ENCODE measurements at regions not wholly inside any gene's neighbourhood (a gene's known extent, or its start where the extent isn't known, plus 50 kb on each side); places are given as distances from the start of the nearest gene placed in this dataset.

DNA sequence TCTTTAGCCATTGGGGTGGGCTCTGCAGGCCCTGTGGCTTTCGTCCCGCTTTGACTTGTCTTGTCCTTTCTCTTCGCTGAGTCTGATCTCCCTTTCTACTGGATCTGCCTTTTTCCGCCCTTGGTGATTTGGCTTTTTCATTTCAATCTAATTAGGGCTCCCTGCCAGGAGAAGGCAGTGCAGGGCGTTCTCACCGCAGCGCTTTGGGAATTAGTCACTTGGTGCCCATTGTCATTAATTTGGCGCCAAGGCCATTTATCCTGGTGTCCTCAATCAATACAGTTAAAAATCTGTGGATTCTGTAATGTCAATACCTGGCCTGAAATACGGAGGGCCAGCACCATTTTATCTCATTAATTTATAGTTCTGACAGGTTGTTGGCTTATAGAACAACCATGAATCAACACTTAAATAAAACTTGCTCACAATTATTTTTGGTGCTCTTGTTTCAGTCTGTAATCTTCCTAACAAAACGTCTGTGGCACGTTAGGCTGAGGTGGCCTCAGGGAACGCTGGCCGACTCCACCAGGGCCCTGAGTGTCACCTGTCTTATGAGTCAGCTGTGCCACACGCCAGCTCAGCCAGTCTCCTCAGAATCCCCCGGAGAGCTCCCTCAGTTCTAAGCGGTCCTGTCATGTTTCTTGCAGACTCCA, 115.7 kb downstream of the BEGAIN start:
- Histone ChIP-seq H3K4me2 (ENCODE audit: insufficient read depth, low read length) (no peak overlapping the region), H3K79me2 (ENCODE audit: control insufficient read depth, insufficient read depth, low read length) (no peaks in the 10 kb centered on the region), H3K4me3 (no peak overlapping the region), H3K9me3 (replicated peaks; ENCODE audit: control insufficient read depth, insufficient read depth, low read depth, low read length) (no peaks in the 10 kb centered on the region), H3K4me1 (replicated peaks in 1 of 2; ENCODE audit: control insufficient read depth in 2 of 2, insufficient read depth in 2 of 2, low read length in 2 of 2) (no peaks in the 10 kb centered on the region; a peak in 1 of 5 replicates), H3K36me3 (ENCODE audit: control insufficient read depth, insufficient read depth, low read length) (no peaks in the 10 kb centered on the region), H2AFZ (ENCODE audit: low read depth, low read length) (no peak overlapping the region), H3K9me1 (ENCODE audit: control insufficient read depth, insufficient read depth, low read length) (no peaks in the 10 kb centered on the region), H3K9ac (ENCODE audit: insufficient read depth in 1 of 2, low read depth in 2 of 2, low read length in 2 of 2) (no peak overlapping the region), H4K20me1 (replicated peaks; ENCODE audit: control insufficient read depth, insufficient read depth, low read length) (peaks cover 3% of the 10 kb centered on the region; the same call in 1 of the 2 replicates), H3K27me3 (ENCODE audit: control insufficient read depth in 2 of 2, insufficient read depth in 2 of 2, low read length in 2 of 2) (no peaks in the 10 kb centered on the region), H3K27ac (ENCODE audit: extremely low read depth, low read depth, low read length) (no peak overlapping the region)
- 48% methylated on average over 16 of the region's 16 CpGs for WGBS (ENCODE audit: insufficient coverage, low coverage, missing lambda C conversion rate)
- in situ Hi-C loops (cut with MboI) (no loop called here), intact Hi-C loops (cut with micrococcal nuclease) (no loop called here)
- ATAC-seq (no peak), FAIRE-seq (no peak), DNase-seq (ENCODE audit: extremely low read depth in 1 of 4, low spot score in 3 of 4) (no peak)
- BruUV-seq (replicated peaks): no TSS peak
- ChIA-PET POLR2A (no interaction called here), CTCF (ENCODE audit: low intra/inter-chr PET ratio) (no interaction called here)
- TF ChIP-seq ZBED1 (IDR thresholded peaks at IDR 0.05) (no peak), ZFP30 (CRISPR knock-in tag; IDR thresholded peaks at IDR 0.05; ENCODE audit: borderline replicate concordance) (no peak), YY1 (IDR thresholded peaks at IDR 0.05; ENCODE audit: borderline replicate concordance in 1 of 3, control insufficient read depth in 1 of 3, extremely low read depth in 1 of 3, insufficient read depth in 3 of 3, insufficient read length in 1 of 3, insufficient replicate concordance in 2 of 3, low read depth in 1 of 3, low read length in 2 of 3) (no peak), HNRNPK (IDR thresholded peaks at IDR 0.05; ENCODE audit: low read depth, low read length, poor library complexity, severe bottlenecking) (no peak), TAF15 (IDR thresholded peaks at IDR 0.05; ENCODE audit: low read depth, low read length) (no peak), TFE3 (CRISPR knock-in tag; IDR thresholded peaks at IDR 0.05) (no peak), NEUROD1 (IDR thresholded peaks at IDR 0.05; ENCODE audit: borderline replicate concordance, low read depth, low read length, partially characterized antibody) (no peak), E2F8 (IDR thresholded peaks at IDR 0.05; ENCODE audit: low read depth, partially characterized antibody) (no peak), ZNF785 (CRISPR knock-in tag; IDR thresholded peaks at IDR 0.05) (no peak), MED1 (CRISPR knock-in tag; IDR thresholded peaks at IDR 0.05; ENCODE audit: borderline replicate concordance) (no peak), POLR3A (IDR thresholded peaks at IDR 0.05; ENCODE audit: borderline replicate concordance, extremely low read depth, insufficient read depth, insufficient read length) (no peak), NR4A1 (CRISPR knock-in tag; IDR thresholded peaks at IDR 0.05) (no peak), NR4A1 (tag; IDR thresholded peaks at IDR 0.05) (no peak), PYGO2 (tag; IDR thresholded peaks at IDR 0.05) (no peak)
- TF ChIP-seq, protein P1, sequence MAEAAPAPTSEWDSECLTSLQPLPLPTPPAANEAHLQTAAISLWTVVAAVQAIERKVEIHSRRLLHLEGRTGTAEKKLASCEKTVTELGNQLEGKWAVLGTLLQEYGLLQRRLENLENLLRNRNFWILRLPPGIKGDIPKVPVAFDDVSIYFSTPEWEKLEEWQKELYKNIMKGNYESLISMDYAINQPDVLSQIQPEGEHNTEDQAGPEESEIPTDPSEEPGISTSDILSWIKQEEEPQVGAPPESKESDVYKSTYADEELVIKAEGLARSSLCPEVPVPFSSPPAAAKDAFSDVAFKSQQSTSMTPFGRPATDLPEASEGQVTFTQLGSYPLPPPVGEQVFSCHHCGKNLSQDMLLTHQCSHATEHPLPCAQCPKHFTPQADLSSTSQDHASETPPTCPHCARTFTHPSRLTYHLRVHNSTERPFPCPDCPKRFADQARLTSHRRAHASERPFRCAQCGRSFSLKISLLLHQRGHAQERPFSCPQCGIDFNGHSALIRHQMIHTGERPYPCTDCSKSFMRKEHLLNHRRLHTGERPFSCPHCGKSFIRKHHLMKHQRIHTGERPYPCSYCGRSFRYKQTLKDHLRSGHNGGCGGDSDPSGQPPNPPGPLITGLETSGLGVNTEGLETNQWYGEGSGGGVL (CRISPR knock-in tag; IDR thresholded peaks at IDR 0.05): no peak
